ENCODE measurements at regions not wholly inside any gene's neighbourhood (a gene's known extent, or its start where the extent isn't known, plus 50 kb on each side); places are given as distances from the start of the nearest gene placed in this dataset.

GRCh38 chr18:39441648-39442047 lies 1876.0 kb upstream of the CELF4 start:
- Histone ChIP-seq H3K9me3 (ENCODE audit: insufficient read depth, low read length) (no peaks in the 10 kb centered on the region), H3K36me3 (ENCODE audit: insufficient read depth, insufficient read length, low read length) (no peaks in the 10 kb centered on the region), H3K27me3 (ENCODE audit: insufficient read depth, insufficient read length) (no peaks in the 10 kb centered on the region), H3K4me3 (ENCODE audit: insufficient read length, low read depth) (no peak overlapping the region), H3K9ac (ENCODE audit: insufficient read length, low read depth) (no peak overlapping the region), H3K4me1 (ENCODE audit: insufficient read depth, insufficient read length) (no peaks in the 10 kb centered on the region)
- TF ChIP-seq YY1 (IDR thresholded peaks at IDR 0.05; ENCODE audit: insufficient read depth, insufficient read length) = no peak
- no peak for TF ChIP-seq ZNF274 (IDR thresholded peaks at IDR 0.05; ENCODE audit: low read depth, low read length)
- TF ChIP-seq SUZ12 (IDR thresholded peaks at IDR 0.05; ENCODE audit: extremely low read depth, insufficient read depth, insufficient read length) = no peak
- DNase-seq (ENCODE audit: low read depth, low spot score) = no peak

DNA sequence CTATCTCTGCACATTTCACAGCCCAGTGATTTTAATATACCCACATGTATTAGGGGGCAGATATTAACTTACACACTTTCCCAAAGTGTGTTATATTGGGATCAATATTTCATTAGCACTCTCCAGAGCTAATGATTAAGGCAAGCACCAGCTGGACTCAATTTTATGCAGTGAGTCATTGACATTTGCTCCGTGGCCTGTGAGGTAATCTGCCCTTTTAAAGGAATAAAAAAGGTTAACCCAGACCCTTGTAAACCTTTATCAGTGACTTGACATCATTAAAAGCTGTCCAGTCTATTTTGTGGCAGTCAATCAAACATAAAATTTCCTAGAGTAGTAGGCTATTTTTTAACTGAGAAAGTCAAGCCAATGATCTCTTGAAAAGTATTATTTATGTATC lies 1870.4 kb upstream of the CELF4 start:
- Histone ChIP-seq H3K9me3 (ENCODE audit: insufficient read depth, low read length) (no peaks in the 10 kb centered on the region), H3K4me1 (ENCODE audit: insufficient read depth, insufficient read length) (no peaks in the 10 kb centered on the region), H3K9ac (ENCODE audit: insufficient read length, low read depth) (no peak overlapping the region), H3K4me3 (ENCODE audit: insufficient read length, low read depth) (no peak overlapping the region), H3K27me3 (ENCODE audit: insufficient read depth, insufficient read length) (no peaks in the 10 kb centered on the region), H3K36me3 (ENCODE audit: insufficient read depth, insufficient read length, low read length) (no peaks in the 10 kb centered on the region)
- DNase-seq (ENCODE audit: low read depth, low spot score) = no peak
- no peak for TF ChIP-seq SUZ12 (IDR thresholded peaks at IDR 0.05; ENCODE audit: extremely low read depth, insufficient read depth, insufficient read length)
- no peak for TF ChIP-seq ZNF274 (IDR thresholded peaks at IDR 0.05; ENCODE audit: low read depth, low read length)
- TF ChIP-seq YY1 (IDR thresholded peaks at IDR 0.05; ENCODE audit: insufficient read depth, insufficient read length) = no peak

DNA sequence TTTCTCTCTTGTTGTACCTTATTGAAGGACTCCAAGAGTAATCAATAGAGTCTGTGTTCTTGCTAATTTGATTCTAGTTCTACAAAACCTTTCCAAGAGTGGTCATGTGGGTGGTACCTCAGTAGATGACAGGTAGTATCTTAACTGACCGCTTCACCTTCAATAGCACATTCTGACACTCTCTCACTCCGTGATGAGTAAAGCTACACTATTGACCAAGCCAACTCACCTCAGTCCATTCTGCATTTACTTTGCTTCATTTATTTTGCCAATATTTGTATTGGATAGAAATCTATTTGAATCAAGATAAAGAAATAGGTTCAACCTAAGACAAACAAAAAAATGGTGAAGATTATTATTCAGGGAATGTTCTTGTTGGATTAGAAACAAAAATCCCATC lies 1869.6 kb upstream of the CELF4 start:
- no peak for DNase-seq (ENCODE audit: low read depth, low spot score)
- Histone ChIP-seq H3K27me3 (ENCODE audit: insufficient read depth, insufficient read length) (no peaks in the 10 kb centered on the region), H3K4me3 (ENCODE audit: insufficient read length, low read depth) (no peak overlapping the region), H3K4me1 (ENCODE audit: insufficient read depth, insufficient read length) (no peaks in the 10 kb centered on the region), H3K9ac (ENCODE audit: insufficient read length, low read depth) (no peak overlapping the region), H3K9me3 (ENCODE audit: insufficient read depth, low read length) (no peaks in the 10 kb centered on the region), H3K36me3 (ENCODE audit: insufficient read depth, insufficient read length, low read length) (no peaks in the 10 kb centered on the region)
- TF ChIP-seq SUZ12 (IDR thresholded peaks at IDR 0.05; ENCODE audit: extremely low read depth, insufficient read depth, insufficient read length) = no peak
- TF ChIP-seq ZNF274 (IDR thresholded peaks at IDR 0.05; ENCODE audit: low read depth, low read length) = no peak
- no peak for TF ChIP-seq YY1 (IDR thresholded peaks at IDR 0.05; ENCODE audit: insufficient read depth, insufficient read length)

DNA sequence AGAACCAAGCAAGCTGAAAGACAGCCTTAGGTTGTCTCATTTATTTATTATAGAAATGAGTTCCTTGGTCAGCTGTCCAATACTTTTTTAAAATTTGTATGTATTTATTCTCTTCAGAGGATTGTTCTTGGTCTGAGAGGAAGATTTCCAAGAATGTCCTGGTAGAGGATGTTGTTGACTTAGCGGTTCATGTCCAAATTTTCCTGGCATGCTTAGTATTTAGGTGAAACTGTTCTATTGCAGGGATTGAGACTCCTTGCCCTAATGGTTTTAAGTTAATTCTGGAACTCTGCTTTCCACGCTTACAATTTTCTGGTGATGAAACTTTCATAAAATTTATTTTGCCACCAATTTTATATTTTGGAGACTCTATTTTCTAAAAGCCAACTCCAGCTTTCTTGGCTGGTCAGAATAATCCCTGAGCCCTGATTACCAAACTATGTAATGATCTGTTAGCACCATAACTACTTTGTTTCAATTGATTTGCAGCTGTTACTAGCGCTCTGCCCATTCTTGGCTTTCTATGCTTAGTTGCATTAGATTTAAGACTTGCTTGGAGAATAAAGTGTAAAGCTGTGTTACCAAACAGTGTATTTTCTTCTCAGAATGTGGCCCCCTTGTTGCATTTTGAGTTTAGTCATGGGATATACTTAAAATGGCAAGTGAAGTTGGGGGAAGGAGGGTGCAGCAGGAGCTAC lies 1868.8 kb upstream of the CELF4 start:
- Histone ChIP-seq H3K9ac (ENCODE audit: insufficient read length, low read depth) (no peak overlapping the region), H3K27me3 (ENCODE audit: insufficient read depth, insufficient read length) (no peaks in the 10 kb centered on the region), H3K4me3 (ENCODE audit: insufficient read length, low read depth) (no peak overlapping the region), H3K36me3 (ENCODE audit: insufficient read depth, insufficient read length, low read length) (no peaks in the 10 kb centered on the region), H3K4me1 (ENCODE audit: insufficient read depth, insufficient read length) (no peaks in the 10 kb centered on the region), H3K9me3 (ENCODE audit: insufficient read depth, low read length) (no peaks in the 10 kb centered on the region)
- TF ChIP-seq ZNF274 (IDR thresholded peaks at IDR 0.05; ENCODE audit: low read depth, low read length) = no peak
- TF ChIP-seq SUZ12 (IDR thresholded peaks at IDR 0.05; ENCODE audit: extremely low read depth, insufficient read depth, insufficient read length) = no peak
- no peak for TF ChIP-seq YY1 (IDR thresholded peaks at IDR 0.05; ENCODE audit: insufficient read depth, insufficient read length)
- DNase-seq (ENCODE audit: low read depth, low spot score) = no peak

- TF ChIP-seq SUZ12 (IDR thresholded peaks at IDR 0.05; ENCODE audit: extremely low read depth, insufficient read depth, insufficient read length) (no peak), YY1 (IDR thresholded peaks at IDR 0.05; ENCODE audit: insufficient read depth, insufficient read length) (no peak), ZNF274 (IDR thresholded peaks at IDR 0.05; ENCODE audit: low read depth, low read length) (no peak)
- Histone ChIP-seq H3K9ac (ENCODE audit: insufficient read length, low read depth) (no peak overlapping the region), H3K4me3 (ENCODE audit: insufficient read length, low read depth) (no peak overlapping the region), H3K9me3 (ENCODE audit: insufficient read depth, low read length) (no peaks in the 10 kb centered on the region), H3K36me3 (ENCODE audit: insufficient read depth, insufficient read length, low read length) (no peaks in the 10 kb centered on the region), H3K27me3 (ENCODE audit: insufficient read depth, insufficient read length) (no peaks in the 10 kb centered on the region), H3K4me1 (ENCODE audit: insufficient read depth, insufficient read length) (no peaks in the 10 kb centered on the region)
- DNase-seq (ENCODE audit: low read depth, low spot score) = no peak
These were observed 1859.7 kb upstream of the CELF4 start for GRCh38 chr18:39425172-39425850.

DNA sequence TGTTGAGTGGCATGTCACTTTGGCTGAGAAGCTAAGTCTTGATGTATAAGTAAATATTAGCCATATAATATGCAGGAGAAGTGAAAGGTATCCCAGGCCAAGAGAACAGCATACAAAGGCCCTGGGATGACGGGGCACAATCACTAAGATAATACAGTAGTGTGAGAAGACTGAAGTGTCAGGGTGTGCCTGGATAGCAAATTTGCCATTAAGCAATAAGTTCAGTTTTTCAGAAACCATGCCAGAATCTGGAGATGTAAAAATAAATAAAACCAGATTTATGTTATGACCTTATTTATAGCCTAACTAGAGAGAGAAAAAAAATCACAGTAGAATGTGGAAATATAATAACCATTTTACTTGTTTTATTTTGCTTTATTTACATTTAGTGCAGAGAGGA lies 1858.7 kb upstream of the CELF4 start:
- no peak for TF ChIP-seq SUZ12 (IDR thresholded peaks at IDR 0.05; ENCODE audit: extremely low read depth, insufficient read depth, insufficient read length)
- no peak for TF ChIP-seq ZNF274 (IDR thresholded peaks at IDR 0.05; ENCODE audit: low read depth, low read length)
- TF ChIP-seq YY1 (IDR thresholded peaks at IDR 0.05; ENCODE audit: insufficient read depth, insufficient read length) = no peak
- Histone ChIP-seq H3K9me3 (ENCODE audit: insufficient read depth, low read length) (no peaks in the 10 kb centered on the region), H3K36me3 (ENCODE audit: insufficient read depth, insufficient read length, low read length) (no peaks in the 10 kb centered on the region), H3K9ac (ENCODE audit: insufficient read length, low read depth) (no peak overlapping the region), H3K4me1 (ENCODE audit: insufficient read depth, insufficient read length) (no peaks in the 10 kb centered on the region), H3K4me3 (ENCODE audit: insufficient read length, low read depth) (no peak overlapping the region), H3K27me3 (ENCODE audit: insufficient read depth, insufficient read length) (no peaks in the 10 kb centered on the region)
- DNase-seq (ENCODE audit: low read depth, low spot score) = no peak

GRCh38 chr18:39421276-39421675 lies 1855.7 kb upstream of the CELF4 start:
- DNase-seq (ENCODE audit: low read depth, low spot score) = no peak
- no peak overlapping the region for H3K9ac ChIP-seq (ENCODE audit: insufficient read length, low read depth)
- no peak overlapping the region for H3K4me3 ChIP-seq (ENCODE audit: insufficient read length, low read depth)
- TF ChIP-seq YY1 (IDR thresholded peaks at IDR 0.05; ENCODE audit: insufficient read depth, insufficient read length) (no peak), ZNF274 (IDR thresholded peaks at IDR 0.05; ENCODE audit: low read depth, low read length) (no peak), SUZ12 (IDR thresholded peaks at IDR 0.05; ENCODE audit: extremely low read depth, insufficient read depth, insufficient read length) (no peak)
- no peaks in the 10 kb centered on the region for H3K36me3 ChIP-seq (ENCODE audit: insufficient read depth, insufficient read length, low read length)
- H3K4me1 ChIP-seq (ENCODE audit: insufficient read depth, insufficient read length) = no peaks in the 10 kb centered on the region
- H3K9me3 ChIP-seq (ENCODE audit: insufficient read depth, low read length) = no peaks in the 10 kb centered on the region
- no peaks in the 10 kb centered on the region for H3K27me3 ChIP-seq (ENCODE audit: insufficient read depth, insufficient read length)

All from NT2/D1 (cell line).